ENCODE measurements at regions not wholly inside any gene's neighbourhood (a gene's known extent, or its start where the extent isn't known, plus 50 kb on each side); places are given as distances from the start of the nearest gene placed in this dataset.

GRCh38 chr6:98672681-98673475 lies 161.5 kb upstream of the POU3F2 start:
- Mint-ChIP-seq H3K4me3 (no peak overlapping the region), H3K4me1 (ENCODE audit: unreplicated experiment) (no peaks in the 10 kb centered on the region), H3K27me3 (no peaks in the 10 kb centered on the region), H3K9me3 (no peaks in the 10 kb centered on the region), H3K36me3 (no peaks in the 10 kb centered on the region), H3K27ac (no peak overlapping the region)
- TF ChIP-seq, protein P1, sequence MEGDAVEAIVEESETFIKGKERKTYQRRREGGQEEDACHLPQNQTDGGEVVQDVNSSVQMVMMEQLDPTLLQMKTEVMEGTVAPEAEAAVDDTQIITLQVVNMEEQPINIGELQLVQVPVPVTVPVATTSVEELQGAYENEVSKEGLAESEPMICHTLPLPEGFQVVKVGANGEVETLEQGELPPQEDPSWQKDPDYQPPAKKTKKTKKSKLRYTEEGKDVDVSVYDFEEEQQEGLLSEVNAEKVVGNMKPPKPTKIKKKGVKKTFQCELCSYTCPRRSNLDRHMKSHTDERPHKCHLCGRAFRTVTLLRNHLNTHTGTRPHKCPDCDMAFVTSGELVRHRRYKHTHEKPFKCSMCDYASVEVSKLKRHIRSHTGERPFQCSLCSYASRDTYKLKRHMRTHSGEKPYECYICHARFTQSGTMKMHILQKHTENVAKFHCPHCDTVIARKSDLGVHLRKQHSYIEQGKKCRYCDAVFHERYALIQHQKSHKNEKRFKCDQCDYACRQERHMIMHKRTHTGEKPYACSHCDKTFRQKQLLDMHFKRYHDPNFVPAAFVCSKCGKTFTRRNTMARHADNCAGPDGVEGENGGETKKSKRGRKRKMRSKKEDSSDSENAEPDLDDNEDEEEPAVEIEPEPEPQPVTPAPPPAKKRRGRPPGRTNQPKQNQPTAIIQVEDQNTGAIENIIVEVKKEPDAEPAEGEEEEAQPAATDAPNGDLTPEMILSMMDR (conservative IDR thresholded peaks at IDR 0.05), result no peak
- DNase-seq (ENCODE audit: extremely low spot score, unreplicated experiment), result no peak

GRCh38 chr6:98678481-98678880 lies 155.9 kb upstream of the POU3F2 start:
- Mint-ChIP-seq H3K27me3 (no peaks in the 10 kb centered on the region), H3K36me3 (no peaks in the 10 kb centered on the region), H3K27ac (no peak overlapping the region), H3K4me1 (ENCODE audit: unreplicated experiment) (no peaks in the 10 kb centered on the region), H3K4me3 (no peak overlapping the region), H3K9me3 (no peaks in the 10 kb centered on the region)
- DNase-seq (ENCODE audit: extremely low spot score, unreplicated experiment), result no peak
- TF ChIP-seq, protein P1 (conservative IDR thresholded peaks at IDR 0.05), result no peak

GRCh38 chr6:98686008-98686601 lies 148.3 kb upstream of the POU3F2 start:
- H3K9me3 Mint-ChIP-seq, result no peaks in the 10 kb centered on the region
- H3K36me3 Mint-ChIP-seq, result no peaks in the 10 kb centered on the region
- TF ChIP-seq, protein P1 (conservative IDR thresholded peaks at IDR 0.05), result no peak
- H3K27ac Mint-ChIP-seq, result no peak overlapping the region
- no peaks in the 10 kb centered on the region for H3K27me3 Mint-ChIP-seq
- DNase-seq (ENCODE audit: extremely low spot score, unreplicated experiment), result no peak
- H3K4me1 Mint-ChIP-seq (ENCODE audit: unreplicated experiment), result no peaks in the 10 kb centered on the region
- H3K4me3 Mint-ChIP-seq, result no peak overlapping the region

DNA sequence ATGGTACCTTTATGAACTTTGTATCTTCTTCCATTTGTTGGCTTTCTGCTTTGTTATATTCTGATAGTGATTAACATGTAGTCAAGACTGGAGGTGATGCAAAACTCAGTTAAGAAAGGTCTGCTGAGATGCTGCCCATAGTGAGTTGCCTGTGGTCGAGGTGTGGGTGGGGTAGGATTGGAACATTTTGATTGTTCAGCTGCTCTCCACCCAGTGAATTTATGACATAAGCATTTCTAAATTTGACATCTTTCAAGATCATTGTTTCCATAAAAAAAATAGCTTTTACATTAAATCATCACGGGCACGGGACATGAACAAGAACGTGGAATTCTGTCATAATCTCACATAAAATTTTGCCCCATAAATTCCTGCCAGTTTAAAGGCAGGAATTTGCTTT lies 146.6 kb upstream of the POU3F2 start:
- Mint-ChIP-seq H3K27ac (no peak overlapping the region), H3K4me1 (ENCODE audit: unreplicated experiment) (no peaks in the 10 kb centered on the region), H3K27me3 (no peaks in the 10 kb centered on the region), H3K4me3 (no peak overlapping the region), H3K9me3 (no peaks in the 10 kb centered on the region), H3K36me3 (no peaks in the 10 kb centered on the region)
- DNase-seq (ENCODE audit: extremely low spot score, unreplicated experiment), result no peak
- TF ChIP-seq, protein P1 (conservative IDR thresholded peaks at IDR 0.05), result no peak

GRCh38 chr6:98695091-98695801 lies 139.1 kb upstream of the POU3F2 start:
- no peaks in the 10 kb centered on the region for H3K36me3 Mint-ChIP-seq
- no peaks in the 10 kb centered on the region for H3K4me1 Mint-ChIP-seq (ENCODE audit: unreplicated experiment)
- no peaks in the 10 kb centered on the region for H3K27me3 Mint-ChIP-seq
- H3K4me3 Mint-ChIP-seq, result no peak overlapping the region
- TF ChIP-seq, protein P1 (conservative IDR thresholded peaks at IDR 0.05), result no peak
- no peak for DNase-seq (ENCODE audit: extremely low spot score, unreplicated experiment)
- no peaks in the 10 kb centered on the region for H3K9me3 Mint-ChIP-seq
- H3K27ac Mint-ChIP-seq, result no peak overlapping the region

Measured in type B pancreatic cell (in vitro differentiated cells).